ENCODE measurements at regions not wholly inside any gene's neighbourhood (a gene's known extent, or its start where the extent isn't known, plus 50 kb on each side); places are given as distances from the start of the nearest gene placed in this dataset.

GRCh38 chr2:185381631-185382030 is 357.0 kb upstream of the FSIP2 start:
- no peak for TF ChIP-seq POLR2A (IDR thresholded peaks at IDR 0.05; ENCODE audit: low read length)
- TF ChIP-seq GATA1 (IDR thresholded peaks at IDR 0.05; ENCODE audit: low read depth, low read length): no peak
